ENCODE measurements at regions not wholly inside any gene's neighbourhood (a gene's known extent, or its start where the extent isn't known, plus 50 kb on each side); places are given as distances from the start of the nearest gene placed in this dataset.

DNA sequence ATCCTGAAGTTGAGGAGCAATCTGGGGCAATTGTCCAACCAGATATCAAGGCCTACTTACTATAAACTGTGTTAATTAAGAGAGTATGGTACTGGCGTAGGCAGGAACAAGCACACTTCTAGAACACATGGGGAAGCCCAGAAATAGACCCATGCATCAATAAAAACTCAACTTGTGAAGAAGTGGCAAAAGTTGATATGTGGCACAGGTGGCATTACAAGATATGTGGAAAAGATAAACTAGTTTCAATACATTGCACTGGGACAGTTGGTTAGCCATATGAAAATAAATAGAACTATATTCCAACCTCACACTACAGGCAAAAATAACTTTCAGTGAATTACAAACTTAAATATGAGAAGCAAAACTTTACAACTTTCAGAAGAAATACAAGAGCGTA, 828.7 kb upstream of the LRRN3 start:
- Histone ChIP-seq H3K4me1 (no peaks in the 10 kb centered on the region), H3K36me3 (no peaks in the 10 kb centered on the region), H3K27me3 (no peaks in the 10 kb centered on the region), H3K27ac (no peak overlapping the region), H3K9me3 (no peaks in the 10 kb centered on the region), H3K4me3 (no peak overlapping the region)
- intact Hi-C loops (cut with DNase I; ENCODE audit: low total_unique reads) (no loop called here), in situ Hi-C loops (cut with MboI; ENCODE audit: low sequenced_read_pairs in 4 of 4) (no loop called here)
- ATAC-seq (no peak), DNase-seq (no peak)
- TF ChIP-seq POLR2A (IDR thresholded peaks at IDR 0.05) = no peak
- TF ChIP-seq, protein P1, sequence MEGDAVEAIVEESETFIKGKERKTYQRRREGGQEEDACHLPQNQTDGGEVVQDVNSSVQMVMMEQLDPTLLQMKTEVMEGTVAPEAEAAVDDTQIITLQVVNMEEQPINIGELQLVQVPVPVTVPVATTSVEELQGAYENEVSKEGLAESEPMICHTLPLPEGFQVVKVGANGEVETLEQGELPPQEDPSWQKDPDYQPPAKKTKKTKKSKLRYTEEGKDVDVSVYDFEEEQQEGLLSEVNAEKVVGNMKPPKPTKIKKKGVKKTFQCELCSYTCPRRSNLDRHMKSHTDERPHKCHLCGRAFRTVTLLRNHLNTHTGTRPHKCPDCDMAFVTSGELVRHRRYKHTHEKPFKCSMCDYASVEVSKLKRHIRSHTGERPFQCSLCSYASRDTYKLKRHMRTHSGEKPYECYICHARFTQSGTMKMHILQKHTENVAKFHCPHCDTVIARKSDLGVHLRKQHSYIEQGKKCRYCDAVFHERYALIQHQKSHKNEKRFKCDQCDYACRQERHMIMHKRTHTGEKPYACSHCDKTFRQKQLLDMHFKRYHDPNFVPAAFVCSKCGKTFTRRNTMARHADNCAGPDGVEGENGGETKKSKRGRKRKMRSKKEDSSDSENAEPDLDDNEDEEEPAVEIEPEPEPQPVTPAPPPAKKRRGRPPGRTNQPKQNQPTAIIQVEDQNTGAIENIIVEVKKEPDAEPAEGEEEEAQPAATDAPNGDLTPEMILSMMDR (IDR thresholded peaks at IDR 0.05 in 4 of 5, conservative IDR thresholded peaks at IDR 0.05 in 1 of 5) = no peak

DNA sequence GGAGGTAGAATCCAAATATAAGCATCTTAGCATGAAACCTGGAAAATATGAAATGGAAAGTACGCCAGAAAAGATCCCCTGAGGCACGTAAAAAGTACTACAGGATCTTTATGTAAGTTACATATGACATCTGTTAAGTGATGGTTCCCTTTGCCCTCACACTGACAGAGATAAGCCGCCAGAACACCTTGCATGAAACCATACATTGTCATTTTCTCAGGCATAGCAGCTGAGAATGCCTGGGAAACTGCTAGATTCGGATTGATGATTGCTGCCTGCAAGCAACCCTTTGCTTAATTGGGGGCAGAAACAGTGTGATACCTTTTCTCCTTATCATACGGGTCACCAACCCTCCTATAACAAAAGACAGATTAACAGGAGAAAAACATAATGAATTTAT, 826.6 kb upstream of the LRRN3 start:
- H3K9me3 ChIP-seq = no peaks in the 10 kb centered on the region
- H3K27ac ChIP-seq = no peak overlapping the region
- in situ Hi-C loops (cut with MboI; ENCODE audit: low sequenced_read_pairs in 4 of 4) (no loop called here), intact Hi-C loops (cut with DNase I; ENCODE audit: low total_unique reads) (no loop called here)
- no peaks in the 10 kb centered on the region for H3K4me1 ChIP-seq
- no peaks in the 10 kb centered on the region for H3K27me3 ChIP-seq
- no peaks in the 10 kb centered on the region for H3K36me3 ChIP-seq
- no peak for TF ChIP-seq POLR2A (IDR thresholded peaks at IDR 0.05)
- ATAC-seq (no peak), DNase-seq (no peak)
- H3K4me3 ChIP-seq = no peak overlapping the region

DNA sequence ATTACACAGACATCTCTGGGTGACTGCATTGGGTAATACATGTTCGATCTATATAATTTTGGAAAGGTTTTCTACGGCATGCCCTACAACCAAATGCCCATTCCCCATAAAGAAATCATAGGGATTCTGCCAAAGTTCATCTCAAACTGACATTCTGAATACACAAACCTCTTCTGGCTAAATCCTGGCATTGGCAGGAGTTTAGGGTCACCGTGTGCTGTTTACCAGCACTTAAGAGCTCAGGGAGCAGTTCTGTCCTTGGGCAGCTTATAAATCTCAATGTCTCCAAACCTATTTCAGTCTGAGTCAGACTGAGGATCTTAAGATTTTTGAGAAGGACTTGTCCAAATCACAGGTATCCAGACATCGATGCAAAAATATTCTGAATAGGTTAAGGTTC, 809.6 kb upstream of the LRRN3 start:
- in situ Hi-C loops (cut with MboI; ENCODE audit: low sequenced_read_pairs in 4 of 4) = no loop called here
- intact Hi-C loops (cut with DNase I; ENCODE audit: low total_unique reads) = no loop called here

DNA sequence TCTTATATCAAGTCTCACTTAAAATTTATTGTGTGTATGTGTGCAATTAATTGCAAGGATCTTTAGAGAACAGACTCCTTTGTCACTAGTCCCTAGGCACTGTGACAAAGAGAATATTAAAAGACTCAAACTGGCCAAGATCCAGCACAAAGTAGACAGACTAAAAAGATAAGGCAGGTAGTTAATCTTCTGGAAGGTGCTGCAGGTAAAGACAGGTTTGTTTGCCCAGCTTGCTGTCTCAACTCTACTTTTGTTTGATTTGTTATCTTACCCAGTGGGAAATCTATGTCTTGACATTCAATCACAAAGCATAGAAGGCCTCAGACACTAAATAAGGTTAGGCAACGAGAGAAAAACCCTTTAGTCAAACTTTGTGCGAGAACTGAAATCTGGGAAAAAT, 807.9 kb upstream of the LRRN3 start:
- no peaks in the 10 kb centered on the region for H3K36me3 ChIP-seq
- DNase-seq (no peak), ATAC-seq (no peak)
- intact Hi-C loops (cut with DNase I; ENCODE audit: low total_unique reads) (no loop called here), in situ Hi-C loops (cut with MboI; ENCODE audit: low sequenced_read_pairs in 4 of 4) (no loop called here)
- H3K27me3 ChIP-seq = no peaks in the 10 kb centered on the region
- TF ChIP-seq, protein P1 (IDR thresholded peaks at IDR 0.05 in 4 of 5, conservative IDR thresholded peaks at IDR 0.05 in 1 of 5) = no peak
- TF ChIP-seq POLR2A (IDR thresholded peaks at IDR 0.05) = no peak
- H3K9me3 ChIP-seq = no peaks in the 10 kb centered on the region
- no peak overlapping the region for H3K27ac ChIP-seq
- no peak overlapping the region for H3K4me3 ChIP-seq
- H3K4me1 ChIP-seq = no peaks in the 10 kb centered on the region

More for the DNA sequence above, 809.6 kb upstream of the LRRN3 start:
- no peak overlapping the region for H3K27ac ChIP-seq
- no peaks in the 10 kb centered on the region for H3K4me1 ChIP-seq
- TF ChIP-seq, protein P1 (IDR thresholded peaks at IDR 0.05 in 4 of 5, conservative IDR thresholded peaks at IDR 0.05 in 1 of 5) = no peak
- TF ChIP-seq POLR2A (IDR thresholded peaks at IDR 0.05) = no peak
- no peak overlapping the region for H3K4me3 ChIP-seq
- no peaks in the 10 kb centered on the region for H3K9me3 ChIP-seq
- ATAC-seq = no peak
- H3K27me3 ChIP-seq = no peaks in the 10 kb centered on the region
- H3K36me3 ChIP-seq = no peaks in the 10 kb centered on the region
- DNase-seq = no peak

DNA sequence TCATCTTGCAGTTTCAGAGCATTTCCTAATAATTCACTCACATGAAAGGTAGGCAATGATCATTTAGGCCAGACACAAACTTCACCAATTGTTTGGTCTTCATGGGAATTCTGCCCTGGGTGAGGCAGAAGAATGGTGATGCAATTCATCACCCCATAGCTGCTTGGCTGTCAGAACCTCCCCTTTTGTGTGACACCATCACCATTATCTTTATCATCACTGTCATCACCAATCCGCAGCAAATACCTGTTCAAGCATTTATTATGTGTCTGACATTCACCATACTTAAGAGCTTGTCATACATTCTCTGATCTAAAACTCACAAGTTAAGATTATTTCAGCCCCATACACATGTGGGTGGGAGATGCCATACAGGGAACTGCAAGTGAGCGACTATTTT, 799.5 kb upstream of the LRRN3 start:
- Histone ChIP-seq H3K36me3 (no peaks in the 10 kb centered on the region), H3K27ac (no peak overlapping the region), H3K4me1 (no peaks in the 10 kb centered on the region), H3K27me3 (no peaks in the 10 kb centered on the region), H3K4me3 (no peak overlapping the region), H3K9me3 (no peaks in the 10 kb centered on the region)
- intact Hi-C loops (cut with DNase I; ENCODE audit: low total_unique reads) = no loop called here
- TF ChIP-seq POLR2A (IDR thresholded peaks at IDR 0.05) = no peak
- TF ChIP-seq, protein P1 (IDR thresholded peaks at IDR 0.05 in 4 of 5, conservative IDR thresholded peaks at IDR 0.05 in 1 of 5) = no peak
- no peak for ATAC-seq
- DNase-seq = no peak
- in situ Hi-C loops (cut with MboI; ENCODE audit: low sequenced_read_pairs in 4 of 4) = no loop called here
